ENCODE measurements at regions not wholly inside any gene's neighbourhood (a gene's known extent, or its start where the extent isn't known, plus 50 kb on each side); places are given as distances from the start of the nearest gene placed in this dataset.
"Not testable (repeated sequence)": the region's sequence is repeated elsewhere in the genome, so short reads cannot be mapped to it uniquely, and the experiment has no call there.

DNA sequence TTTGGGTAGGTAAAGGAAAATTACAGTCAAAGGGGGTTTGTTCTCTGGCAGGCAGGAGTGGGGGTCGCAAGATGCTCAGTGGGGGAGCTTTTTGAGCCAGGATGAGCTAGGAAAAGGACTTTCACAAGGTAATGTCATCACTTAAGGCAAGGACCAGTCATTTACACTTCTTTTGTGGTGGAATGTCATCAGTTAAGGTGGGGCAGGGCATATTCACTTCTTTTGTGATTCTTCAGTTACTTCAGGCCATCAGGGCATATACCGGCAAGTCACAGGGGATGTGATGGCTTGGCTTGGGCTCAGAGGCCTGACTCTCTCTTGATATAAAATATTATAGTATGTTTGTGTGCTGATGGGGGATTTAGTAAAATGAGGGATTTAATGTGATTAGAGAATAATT lies 151.4 kb upstream of the GK2 start:
- not testable (repeated sequence) for TF ChIP-seq POLR2A, POLR2AphosphoS5 (IDR thresholded peaks at IDR 0.05)
- TF ChIP-seq, protein P1, sequence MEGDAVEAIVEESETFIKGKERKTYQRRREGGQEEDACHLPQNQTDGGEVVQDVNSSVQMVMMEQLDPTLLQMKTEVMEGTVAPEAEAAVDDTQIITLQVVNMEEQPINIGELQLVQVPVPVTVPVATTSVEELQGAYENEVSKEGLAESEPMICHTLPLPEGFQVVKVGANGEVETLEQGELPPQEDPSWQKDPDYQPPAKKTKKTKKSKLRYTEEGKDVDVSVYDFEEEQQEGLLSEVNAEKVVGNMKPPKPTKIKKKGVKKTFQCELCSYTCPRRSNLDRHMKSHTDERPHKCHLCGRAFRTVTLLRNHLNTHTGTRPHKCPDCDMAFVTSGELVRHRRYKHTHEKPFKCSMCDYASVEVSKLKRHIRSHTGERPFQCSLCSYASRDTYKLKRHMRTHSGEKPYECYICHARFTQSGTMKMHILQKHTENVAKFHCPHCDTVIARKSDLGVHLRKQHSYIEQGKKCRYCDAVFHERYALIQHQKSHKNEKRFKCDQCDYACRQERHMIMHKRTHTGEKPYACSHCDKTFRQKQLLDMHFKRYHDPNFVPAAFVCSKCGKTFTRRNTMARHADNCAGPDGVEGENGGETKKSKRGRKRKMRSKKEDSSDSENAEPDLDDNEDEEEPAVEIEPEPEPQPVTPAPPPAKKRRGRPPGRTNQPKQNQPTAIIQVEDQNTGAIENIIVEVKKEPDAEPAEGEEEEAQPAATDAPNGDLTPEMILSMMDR (IDR thresholded peaks at IDR 0.05): not testable (repeated sequence)

All from gastroesophageal sphincter (tissue), 3 donors.